ENCODE measurements at regions not wholly inside any gene's neighbourhood (a gene's known extent, or its start where the extent isn't known, plus 50 kb on each side); places are given as distances from the start of the nearest gene placed in this dataset.
"Not testable (repeated sequence)": the region's sequence is repeated elsewhere in the genome, so short reads cannot be mapped to it uniquely, and the experiment has no call there.

GRCh38 chr3:185306286-185306685 lies 52.4 kb upstream of the EHHADH start:
- H3K4me1 ChIP-seq; H3K27me3 ChIP-seq; DNase-seq; H3K4me3 ChIP-seq; intact Hi-C loops (cut with DNase I); H3K27ac ChIP-seq; ATAC-seq: not testable (repeated sequence)
- peaks cover 0 to 38% (median 0%) of the 10 kb centered on the region in 9 donors for H3K36me3 ChIP-seq
- peaks cover 0 to 30% (median 0%) of the 10 kb centered on the region in 11 donors for H3K9me3 ChIP-seq

GRCh38 chr3:185306847-185307246 lies 53.0 kb upstream of the EHHADH start:
- no peak for DNase-seq
- WGBS, 2 donors, result 95 to 99% methylated on average over 3 of the region's 3 CpGs
- ATAC-seq, result no peak
- peaks cover 0 to 38% (median 0%) of the 10 kb centered on the region in 9 donors for H3K36me3 ChIP-seq
- H3K9me3 ChIP-seq, result peaks cover 0 to 30% (median 0%) of the 10 kb centered on the region in 11 donors
- TF ChIP-seq CTCF (IDR thresholded peaks at IDR 0.05), result no peak
- no peaks in the 10 kb centered on the region for H3K4me1 ChIP-seq
- no peak overlapping the region for H3K4me3 ChIP-seq
- no peak overlapping the region for H3K27ac ChIP-seq
- intact Hi-C loops (cut with DNase I), result no loop called here
- no peaks in the 10 kb centered on the region for H3K27me3 ChIP-seq

GRCh38 chr3:185308126-185308754 lies 54.4 kb upstream of the EHHADH start:
- H3K27ac ChIP-seq, result no peak overlapping the region
- 93 to 94% methylated on average over 2 of the region's 2 CpGs for WGBS, 2 donors

GRCh38 chr3:185309302-185309701 lies 53.6 kb upstream of the MAP3K13 start:
- Histone ChIP-seq H3K36me3 (peaks cover 0 to 38% (median 0%) of the 10 kb centered on the region in 9 donors), H3K9me3 (peaks cover 0 to 30% (median 0%) of the 10 kb centered on the region in 11 donors), H3K27ac (no peak overlapping the region), H3K4me3 (no peak overlapping the region), H3K27me3 (no peaks in the 10 kb centered on the region), H3K4me1 (no peaks in the 10 kb centered on the region)
- WGBS, 2 donors, result 75 to 87% methylated on average over 4 of the region's 4 CpGs
- ATAC-seq (no peak), DNase-seq (no peak)
- TF ChIP-seq CTCF (IDR thresholded peaks at IDR 0.05), result no peak
- intact Hi-C loops (cut with DNase I), result no loop called here

More at GRCh38 chr3:185308126-185308754, 54.4 kb upstream of the EHHADH start:
- no peak for ATAC-seq
- Histone ChIP-seq H3K4me1 (no peaks in the 10 kb centered on the region), H3K9me3 (peaks cover 0 to 30% (median 0%) of the 10 kb centered on the region in 11 donors), H3K4me3 (no peak overlapping the region), H3K27me3 (no peaks in the 10 kb centered on the region), H3K36me3 (peaks cover 0 to 38% (median 0%) of the 10 kb centered on the region in 9 donors)
- peak in 1 of 2 donors; percentile 20 for DNase-seq
- intact Hi-C loops (cut with DNase I), result no loop called here
- TF ChIP-seq CTCF (IDR thresholded peaks at IDR 0.05), result peak; percentile 9 to 72 (median 51)

GRCh38 chr3:185309795-185310194 lies 53.1 kb upstream of the MAP3K13 start:
- Histone ChIP-seq H3K27ac (no peak overlapping the region), H3K36me3 (peaks cover 0 to 34% (median 0%) of the 10 kb centered on the region in 9 donors), H3K4me1 (no peaks in the 10 kb centered on the region), H3K4me3 (no peak overlapping the region), H3K9me3 (peaks cover 0 to 30% (median 0%) of the 10 kb centered on the region in 11 donors), H3K27me3 (no peaks in the 10 kb centered on the region)
- DNase-seq (no peak), ATAC-seq (peak in 1 of 8 donors; percentile 63)
- intact Hi-C loops (cut with DNase I), result no loop called here
- TF ChIP-seq CTCF (IDR thresholded peaks at IDR 0.05), result no peak
- WGBS, 2 donors, result 82 to 87% methylated on average over 3 of the region's 3 CpGs
